ENCODE measurements at regions not wholly inside any gene's neighbourhood (a gene's known extent, or its start where the extent isn't known, plus 50 kb on each side); places are given as distances from the start of the nearest gene placed in this dataset.

- intact Hi-C loops (cut with micrococcal nuclease) = no loop called here
- Histone ChIP-seq H4K20me1 (ENCODE audit: control insufficient read depth, insufficient read depth, low read length, poor library complexity, severe bottlenecking) (no peaks in the 10 kb centered on the region), H3K4me3 (ENCODE audit: control extremely low read depth in 1 of 5, extremely low read depth in 1 of 5, insufficient read depth in 1 of 5, low read depth in 2 of 5, low read length in 4 of 5) (no peak overlapping the region), H3K36me3 (replicated peaks in 1 of 2; ENCODE audit: control extremely low read depth in 1 of 2, control insufficient read depth in 1 of 2, extremely low read depth in 1 of 2, insufficient read depth in 2 of 2, low read length in 1 of 2) (no peaks in the 10 kb centered on the region), H2AFZ (ENCODE audit: insufficient read depth, low read depth, low read length, poor library complexity, severe bottlenecking) (no peak overlapping the region), H3K27me3 (replicated peaks in 1 of 4; ENCODE audit: control extremely low read depth in 1 of 4, control insufficient read depth in 3 of 4, insufficient read depth in 4 of 4, low read length in 3 of 4) (no peaks in the 10 kb centered on the region), H3K9me3 (ENCODE audit: control extremely low read depth in 1 of 3, control insufficient read depth in 2 of 3, insufficient read depth in 1 of 3, low read length in 2 of 3) (no peaks in the 10 kb centered on the region), H3K4me2 (replicated peaks; ENCODE audit: low read depth, low read length, poor library complexity, severe bottlenecking) (no peak overlapping the region), H3K79me2 (ENCODE audit: control insufficient read depth, insufficient read depth, low read length) (no peaks in the 10 kb centered on the region), H3K9ac (ENCODE audit: low read length) (no peak overlapping the region), H3K4me1 (ENCODE audit: control insufficient read depth in 2 of 2, insufficient read depth in 2 of 2, low read length in 2 of 2) (no peaks in the 10 kb centered on the region), H3K27ac (ENCODE audit: low read length in 2 of 2) (no peak overlapping the region)
- TF ChIP-seq EZH2 (IDR thresholded peaks at IDR 0.05; ENCODE audit: borderline replicate concordance, insufficient read depth, low read depth, low read length, poor library complexity, severe bottlenecking) = no peak
- TF ChIP-seq, protein P1, sequence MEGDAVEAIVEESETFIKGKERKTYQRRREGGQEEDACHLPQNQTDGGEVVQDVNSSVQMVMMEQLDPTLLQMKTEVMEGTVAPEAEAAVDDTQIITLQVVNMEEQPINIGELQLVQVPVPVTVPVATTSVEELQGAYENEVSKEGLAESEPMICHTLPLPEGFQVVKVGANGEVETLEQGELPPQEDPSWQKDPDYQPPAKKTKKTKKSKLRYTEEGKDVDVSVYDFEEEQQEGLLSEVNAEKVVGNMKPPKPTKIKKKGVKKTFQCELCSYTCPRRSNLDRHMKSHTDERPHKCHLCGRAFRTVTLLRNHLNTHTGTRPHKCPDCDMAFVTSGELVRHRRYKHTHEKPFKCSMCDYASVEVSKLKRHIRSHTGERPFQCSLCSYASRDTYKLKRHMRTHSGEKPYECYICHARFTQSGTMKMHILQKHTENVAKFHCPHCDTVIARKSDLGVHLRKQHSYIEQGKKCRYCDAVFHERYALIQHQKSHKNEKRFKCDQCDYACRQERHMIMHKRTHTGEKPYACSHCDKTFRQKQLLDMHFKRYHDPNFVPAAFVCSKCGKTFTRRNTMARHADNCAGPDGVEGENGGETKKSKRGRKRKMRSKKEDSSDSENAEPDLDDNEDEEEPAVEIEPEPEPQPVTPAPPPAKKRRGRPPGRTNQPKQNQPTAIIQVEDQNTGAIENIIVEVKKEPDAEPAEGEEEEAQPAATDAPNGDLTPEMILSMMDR (IDR thresholded peaks at IDR 0.05) = no peak
- H3K27ac Mint-ChIP-seq = no peak overlapping the region
- ATAC-seq (ENCODE audit: low read depth) = no peak
- no peak overlapping the region for H3K4me3 Mint-ChIP-seq
- peaks cover 18% of the 10 kb centered on the region for H3K27me3 Mint-ChIP-seq
- ChIA-PET POLR2A (no interaction called here), CTCF (no interaction called here)
- 86% methylated on average over 1 of the region's 4 CpGs for WGBS (ENCODE audit: insufficient coverage)
- no peaks in the 10 kb centered on the region for H3K9me3 Mint-ChIP-seq (ENCODE audit: insufficient read depth)
- no peak for DNase-seq
- H3K4me1 Mint-ChIP-seq = no peaks in the 10 kb centered on the region
Observed at GRCh38 chr13:30032263-30032662, 181.8 kb upstream of the UBL3 start.

GRCh38 chr13:30031488-30031887 is 181.1 kb upstream of the UBL3 start:
- WGBS (ENCODE audit: insufficient coverage) = 84% methylated on average over 5 of the region's 5 CpGs

More at GRCh38 chr13:30031488-30031887, 181.1 kb upstream of the UBL3 start:
- Histone ChIP-seq H3K27ac (ENCODE audit: low read length in 2 of 2) (no peak overlapping the region), H3K9ac (ENCODE audit: low read length) (no peak overlapping the region), H4K20me1 (ENCODE audit: control insufficient read depth, insufficient read depth, low read length, poor library complexity, severe bottlenecking) (no peaks in the 10 kb centered on the region), H2AFZ (ENCODE audit: insufficient read depth, low read depth, low read length, poor library complexity, severe bottlenecking) (no peak overlapping the region), H3K4me3 (ENCODE audit: control extremely low read depth in 1 of 5, extremely low read depth in 1 of 5, insufficient read depth in 1 of 5, low read depth in 2 of 5, low read length in 4 of 5) (no peak overlapping the region), H3K27me3 (replicated peaks in 1 of 4; ENCODE audit: control extremely low read depth in 1 of 4, control insufficient read depth in 3 of 4, insufficient read depth in 4 of 4, low read length in 3 of 4) (no peaks in the 10 kb centered on the region), H3K4me1 (ENCODE audit: control insufficient read depth in 2 of 2, insufficient read depth in 2 of 2, low read length in 2 of 2) (no peaks in the 10 kb centered on the region), H3K79me2 (ENCODE audit: control insufficient read depth, insufficient read depth, low read length) (no peaks in the 10 kb centered on the region), H3K4me2 (replicated peaks; ENCODE audit: low read depth, low read length, poor library complexity, severe bottlenecking) (no peak overlapping the region), H3K36me3 (replicated peaks in 1 of 2; ENCODE audit: control extremely low read depth in 1 of 2, control insufficient read depth in 1 of 2, extremely low read depth in 1 of 2, insufficient read depth in 2 of 2, low read length in 1 of 2) (no peaks in the 10 kb centered on the region), H3K9me3 (ENCODE audit: control extremely low read depth in 1 of 3, control insufficient read depth in 2 of 3, insufficient read depth in 1 of 3, low read length in 2 of 3) (no peaks in the 10 kb centered on the region)
- CTCF ChIA-PET = no interaction called here
- intact Hi-C loops (cut with micrococcal nuclease) = no loop called here
- Mint-ChIP-seq H3K4me1 (no peaks in the 10 kb centered on the region), H3K9me3 (ENCODE audit: insufficient read depth) (no peaks in the 10 kb centered on the region), H3K27ac (no peak overlapping the region), H3K27me3 (peaks cover 17% of the 10 kb centered on the region), H3K4me3 (no peak overlapping the region)
- TF ChIP-seq, protein P1 (IDR thresholded peaks at IDR 0.05) = no peak
- TF ChIP-seq EZH2 (IDR thresholded peaks at IDR 0.05; ENCODE audit: borderline replicate concordance, insufficient read depth, low read depth, low read length, poor library complexity, severe bottlenecking) = no peak
- ATAC-seq (ENCODE audit: low read depth) (no peak), DNase-seq (no peak)
- POLR2A ChIA-PET = no interaction called here

Data from B cell (primary cell).